Globus pallidus (tissue), 1 donor: ENCODE measurements at regions not wholly inside any gene's neighbourhood (a gene's known extent, or its start where the extent isn't known, plus 50 kb on each side); places are given as distances from the start of the nearest gene placed in this dataset.
A peak's percentile ranks its signal among the peaks of the same experiment; 100 is the strongest.

Experiments used
- DNase-seq: peaks from one replicate; pipeline ENCODE4 v3.0.0-alpha.2; 2015; ENCODE audit warnings: low spot score

DNA sequence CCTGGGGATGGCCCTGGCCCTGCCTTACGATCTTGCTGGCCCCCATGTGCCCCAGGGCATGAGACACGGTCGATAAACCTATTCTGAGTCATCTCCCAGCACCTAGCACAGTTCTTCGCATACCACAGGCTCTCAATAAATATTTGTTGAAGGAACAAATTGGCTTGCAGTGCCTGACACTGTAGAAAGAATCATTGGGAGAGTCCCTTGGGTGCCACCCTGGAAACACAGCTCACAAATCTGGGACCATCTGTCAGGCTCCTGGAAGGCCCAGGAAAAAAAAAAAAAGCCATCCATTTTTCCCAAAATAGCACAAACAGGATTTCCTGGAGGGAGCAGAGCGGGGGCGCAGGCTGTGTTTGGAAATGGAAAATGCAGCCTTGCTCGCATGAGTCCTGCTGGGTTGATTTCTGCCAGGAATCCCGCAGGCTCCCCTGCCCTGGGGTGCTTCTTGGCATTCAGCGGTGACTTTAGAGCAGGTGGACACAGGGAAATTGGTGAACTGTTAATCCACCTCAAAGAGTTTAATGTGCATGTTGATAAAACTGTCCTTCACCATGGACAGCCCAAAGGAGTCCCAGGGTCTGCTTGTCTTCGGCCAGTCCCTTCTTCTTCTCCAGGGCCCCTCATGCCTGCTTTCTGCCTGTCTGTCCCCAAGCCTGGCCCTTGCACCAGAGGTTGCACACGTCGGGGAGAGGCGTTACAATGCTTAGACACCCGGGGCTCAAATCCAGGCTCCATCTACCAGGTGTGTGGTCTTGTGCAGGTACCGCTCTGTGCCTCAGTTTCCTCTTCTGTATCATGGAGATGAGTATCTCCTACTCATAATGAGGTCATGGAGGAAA is 106.1 kb upstream of the RFLNA start:
- DNase-seq, result no peak

DNA sequence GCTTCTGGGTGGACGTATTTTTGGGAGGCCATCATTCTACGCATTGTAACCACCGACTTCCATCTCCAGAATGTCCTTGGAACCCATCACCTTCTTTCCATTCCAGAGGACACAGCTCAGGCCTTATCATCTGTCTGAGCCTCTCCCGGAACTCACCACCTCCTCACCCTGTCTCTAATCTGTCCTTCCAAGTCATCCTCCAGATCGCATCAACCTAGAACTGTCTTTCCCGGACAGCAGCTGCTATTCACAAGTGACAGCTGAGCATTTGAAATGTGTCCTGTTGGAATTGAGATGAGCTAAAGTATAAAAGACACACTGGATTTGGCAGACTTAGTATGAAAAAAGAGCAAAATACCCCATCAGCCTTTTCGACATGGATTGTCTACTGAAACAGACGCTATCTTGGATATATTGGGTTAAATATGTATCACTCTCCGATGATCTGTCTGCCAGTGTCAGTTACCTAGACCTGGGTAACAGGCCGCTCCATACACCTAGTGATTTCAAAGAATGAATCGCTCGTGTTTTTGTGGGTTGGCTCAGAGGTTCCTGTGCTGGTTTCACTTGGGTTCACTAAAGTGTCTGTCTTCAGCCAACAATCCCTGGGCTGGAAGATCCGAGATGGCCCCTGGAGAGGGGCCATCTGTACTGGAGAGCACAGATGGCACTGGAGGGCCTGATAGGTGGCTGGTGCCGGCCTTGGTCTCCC is 104.4 kb upstream of the RFLNA start:
- DNase-seq, result no peak

DNA sequence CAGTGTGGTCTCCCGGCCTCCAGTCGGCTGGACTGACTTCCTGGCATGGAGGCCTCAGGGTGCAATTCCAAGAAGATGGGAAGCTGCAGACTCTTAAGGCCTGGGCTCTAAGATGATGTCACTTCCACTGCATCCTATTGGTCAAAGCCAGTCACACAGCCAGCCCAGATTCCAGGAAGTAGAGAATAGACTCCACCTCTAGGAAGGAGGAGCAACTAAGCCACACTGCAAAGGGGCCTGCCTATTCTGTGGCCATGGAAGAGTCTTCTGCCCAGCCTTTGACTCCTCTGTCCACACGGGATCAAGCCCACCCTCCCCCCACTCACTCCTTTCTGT is 103.9 kb upstream of the RFLNA start:
- no peak for DNase-seq

DNA sequence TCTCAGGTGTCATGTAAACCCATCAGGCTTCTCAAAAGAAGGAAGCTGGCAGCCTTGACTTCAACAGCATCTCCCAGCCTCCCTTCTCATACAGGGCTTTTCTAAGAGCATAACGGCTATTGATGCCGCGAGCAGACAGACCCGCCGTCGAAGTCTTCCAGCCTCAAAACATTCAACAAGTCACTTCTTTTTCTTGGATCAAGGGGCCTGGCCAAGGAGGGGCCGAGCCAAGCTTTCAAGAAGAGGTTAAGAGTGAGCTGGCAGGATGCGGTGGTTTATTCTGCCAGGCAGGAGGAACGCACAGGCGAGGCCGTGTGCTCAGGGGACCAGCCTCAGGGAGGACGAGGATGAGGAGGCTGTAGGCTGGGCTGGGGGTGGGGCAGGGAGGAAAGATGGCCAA is 102.9 kb upstream of the RFLNA start:
- no peak for DNase-seq

DNA sequence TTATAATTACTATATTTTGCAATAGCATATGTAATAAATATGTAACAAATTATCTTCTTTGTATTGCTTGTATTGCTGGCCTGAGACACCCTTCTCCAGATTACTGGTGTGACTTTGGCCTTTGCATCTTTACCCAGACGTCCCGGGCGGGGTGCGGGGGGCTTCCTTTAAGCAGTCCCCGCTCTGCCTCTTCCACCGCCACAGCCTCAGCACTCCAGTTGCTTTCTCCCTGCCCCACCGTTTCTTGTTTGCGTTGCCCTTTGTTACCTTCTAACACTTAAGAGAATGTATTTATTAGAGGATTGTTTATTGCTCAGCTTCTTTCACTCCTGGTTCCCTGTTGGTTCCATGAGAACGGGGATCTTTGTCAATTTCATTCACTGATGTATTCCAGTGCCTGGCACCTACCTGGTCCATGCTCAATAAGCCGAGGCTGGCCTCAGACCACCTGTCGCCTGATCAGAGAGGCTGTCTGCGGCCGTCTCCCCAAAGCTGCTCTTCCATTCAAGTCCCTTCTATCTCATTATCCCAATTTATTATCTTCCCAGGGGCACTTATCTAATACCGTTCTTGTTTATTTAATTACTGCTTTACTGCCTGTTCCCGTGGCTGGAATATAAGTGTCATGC is 100.5 kb upstream of the RFLNA start:
- no peak for DNase-seq

DNA sequence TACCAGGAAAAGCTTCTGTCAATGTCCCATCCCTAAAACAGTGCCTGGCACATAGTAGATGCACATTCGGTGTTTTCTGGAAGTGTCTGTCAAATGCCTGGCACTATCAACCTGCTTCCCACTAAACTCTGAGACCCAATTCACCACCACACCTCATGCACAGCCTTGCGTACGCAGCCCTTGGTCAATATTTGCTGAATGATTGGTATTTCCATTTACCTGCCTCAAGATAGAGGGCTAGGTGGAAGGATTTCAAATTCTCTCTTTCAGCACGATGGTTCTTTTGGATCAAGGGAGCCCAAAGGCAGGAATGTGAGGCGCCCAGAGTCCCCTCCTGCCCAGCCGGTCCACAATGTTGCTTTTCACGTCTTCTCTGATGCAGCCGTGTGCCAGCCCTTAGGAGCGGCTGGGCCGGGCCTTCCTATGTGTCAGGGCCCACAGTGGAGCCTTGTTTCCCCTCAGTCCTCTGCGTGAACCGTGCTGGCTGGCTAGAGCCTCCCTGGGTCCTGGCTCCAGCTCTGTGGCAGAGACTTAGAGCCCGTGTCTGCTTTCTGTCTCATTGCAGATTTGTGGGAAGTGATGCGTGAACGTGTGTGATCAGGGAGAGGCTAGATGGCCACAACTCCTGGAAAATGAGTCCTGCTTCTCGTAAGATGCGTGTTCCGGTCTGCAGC is 99.9 kb upstream of the RFLNA start:
- no peak for DNase-seq

DNA sequence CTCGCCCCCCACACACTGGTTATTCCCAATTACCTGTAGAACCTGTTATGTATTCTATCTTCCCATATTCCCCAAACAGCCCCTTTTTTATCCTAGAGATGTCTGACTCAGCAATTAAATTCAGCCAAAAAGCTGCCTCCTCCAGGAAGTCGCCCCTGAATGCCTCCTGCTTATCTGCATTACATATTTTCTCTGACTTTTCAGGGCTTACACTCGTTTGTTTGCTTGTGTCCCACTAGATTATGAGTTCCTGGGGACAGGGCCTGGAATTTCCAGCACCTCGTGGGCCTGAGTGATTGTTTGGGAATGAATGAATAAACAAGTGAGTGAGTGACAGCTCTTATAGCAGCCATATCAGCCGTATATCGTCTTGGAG is 99.3 kb upstream of the RFLNA start:
- DNase-seq, result no peak

DNA sequence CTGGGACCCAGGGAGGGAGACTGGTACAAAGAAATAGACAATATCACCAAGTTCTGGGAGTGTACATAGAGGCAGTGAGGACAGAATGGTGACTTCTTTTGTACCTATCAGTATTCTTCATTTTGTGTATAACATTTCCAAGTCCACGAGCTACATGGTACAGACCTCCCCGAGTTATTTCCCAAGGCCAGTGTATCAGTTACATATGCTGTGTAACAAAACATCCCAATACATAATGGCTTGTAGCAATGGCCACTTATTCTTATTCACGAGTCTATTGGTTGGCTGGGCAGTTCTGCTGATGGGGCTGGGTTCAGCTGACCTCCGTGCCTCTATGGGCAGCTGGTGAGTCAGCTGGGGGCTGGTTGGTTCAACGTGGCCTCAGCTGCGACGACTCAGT is 98.7 kb upstream of the RFLNA start:
- no peak for DNase-seq

DNA sequence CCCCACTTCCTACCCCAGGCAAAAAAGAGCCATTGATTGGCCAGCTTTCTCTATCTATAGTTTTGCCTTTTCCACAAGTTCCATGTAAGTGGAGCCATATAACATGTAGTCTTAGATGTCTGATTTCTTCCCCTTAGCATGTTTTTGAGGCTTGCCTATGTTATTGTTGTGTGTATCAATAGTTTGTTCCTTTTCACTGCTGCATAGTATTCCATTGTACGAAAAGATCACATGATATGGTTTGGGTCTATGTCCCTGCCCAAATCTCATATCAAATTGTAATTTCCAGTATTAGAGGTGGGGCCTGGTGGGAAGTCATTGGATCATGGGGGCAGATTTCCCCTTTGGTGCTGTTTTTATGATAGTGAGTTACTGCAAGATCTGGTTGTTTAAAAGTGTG is 93.6 kb upstream of the RFLNA start:
- no peak for DNase-seq

DNA sequence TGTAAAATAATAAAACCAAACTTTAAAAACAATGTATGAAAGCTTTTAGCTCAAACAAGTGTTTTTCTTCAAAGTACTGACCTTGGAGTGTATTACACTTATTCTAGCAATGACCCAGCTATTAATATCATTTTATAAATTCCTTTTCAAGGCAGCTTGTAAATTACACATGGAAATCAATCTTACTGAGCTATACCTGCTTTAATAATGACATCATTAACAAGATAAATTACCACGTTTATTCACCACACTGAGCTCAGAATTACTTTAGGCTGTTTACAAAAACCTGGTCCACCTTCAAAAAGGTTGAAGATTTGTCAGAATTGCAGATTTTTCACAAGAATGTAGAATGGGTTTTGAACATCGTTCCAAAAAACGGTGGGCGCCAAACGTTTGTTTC is 91.7 kb upstream of the RFLNA start:
- DNase-seq, result no peak

DNA sequence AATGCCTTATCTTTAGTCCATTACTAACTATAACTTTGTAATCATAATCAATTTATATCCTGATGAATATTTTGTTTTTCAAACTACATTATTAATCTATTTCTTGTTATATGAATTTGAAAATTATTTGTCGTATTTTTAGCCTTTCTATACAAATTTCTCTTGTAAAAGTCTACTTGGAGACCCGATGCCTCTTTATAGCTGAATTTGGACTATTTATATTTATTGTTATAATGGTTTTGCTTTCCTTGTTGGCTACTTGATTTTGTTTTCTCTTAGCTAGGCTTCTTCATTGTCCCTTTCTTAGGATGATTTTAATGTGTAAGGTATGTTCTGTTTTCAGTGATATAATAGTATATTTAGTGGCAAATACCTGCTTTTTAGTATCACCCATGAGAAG is 89.5 kb upstream of the RFLNA start:
- no peak for DNase-seq

DNA sequence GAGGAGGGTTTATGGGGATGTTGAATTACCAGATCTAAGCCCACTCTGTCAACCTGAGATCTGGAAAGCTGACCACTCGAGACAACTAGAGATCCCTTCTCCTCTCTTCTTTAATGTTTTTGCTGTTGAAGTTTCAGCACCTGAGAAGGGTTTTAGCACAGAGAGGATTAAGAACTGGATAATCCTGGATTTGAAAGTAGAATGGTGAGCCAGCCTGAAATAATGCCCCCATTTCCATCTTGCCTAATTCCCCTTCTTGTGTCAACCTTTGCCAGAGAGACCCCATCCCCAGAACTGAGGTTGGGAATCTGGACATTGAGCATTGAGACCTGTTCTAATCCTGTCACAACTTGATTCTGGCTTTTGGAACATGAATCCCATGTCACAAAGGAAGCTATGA is 87.8 kb upstream of the RFLNA start:
- no peak for DNase-seq

DNA sequence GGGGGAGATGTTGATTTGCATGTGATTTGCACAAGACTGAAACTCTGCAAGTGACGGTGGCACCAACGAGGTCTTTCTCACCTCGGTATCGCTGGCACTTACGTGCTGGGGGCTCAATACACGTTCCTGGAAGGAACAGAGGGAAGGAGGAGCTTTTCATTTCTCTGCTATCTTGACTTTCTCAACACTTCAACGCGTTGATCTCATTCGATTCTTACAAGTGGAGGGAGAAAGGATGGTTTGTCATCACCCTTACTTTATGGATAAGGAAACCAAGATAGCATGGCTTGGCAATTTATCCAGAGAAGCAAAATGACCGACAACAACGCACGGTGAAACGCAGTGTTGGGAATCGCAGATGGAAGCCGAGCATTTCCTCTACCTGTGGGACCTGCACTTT is 87.3 kb upstream of the RFLNA start:
- DNase-seq, result no peak

DNA sequence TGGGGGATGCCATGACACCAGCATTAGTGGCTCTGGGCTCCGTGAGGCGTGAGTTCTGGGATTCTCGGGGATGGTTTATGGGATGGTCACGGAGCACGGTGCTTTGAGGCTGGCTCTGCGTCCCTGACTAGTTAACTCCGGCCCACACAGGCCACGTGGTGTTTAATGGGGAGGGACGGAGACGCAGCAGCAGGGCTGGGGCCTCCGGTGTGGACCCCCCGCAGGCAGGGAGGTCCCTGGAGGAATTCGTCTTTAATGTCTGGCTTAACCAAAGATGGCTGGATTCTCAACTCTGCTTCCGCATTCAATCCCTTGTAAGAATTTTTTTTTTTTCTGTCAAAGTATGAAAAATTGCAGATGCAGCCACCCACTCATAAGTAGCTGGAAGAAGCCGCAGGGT is 86.4 kb upstream of the RFLNA start:
- no peak for DNase-seq

DNA sequence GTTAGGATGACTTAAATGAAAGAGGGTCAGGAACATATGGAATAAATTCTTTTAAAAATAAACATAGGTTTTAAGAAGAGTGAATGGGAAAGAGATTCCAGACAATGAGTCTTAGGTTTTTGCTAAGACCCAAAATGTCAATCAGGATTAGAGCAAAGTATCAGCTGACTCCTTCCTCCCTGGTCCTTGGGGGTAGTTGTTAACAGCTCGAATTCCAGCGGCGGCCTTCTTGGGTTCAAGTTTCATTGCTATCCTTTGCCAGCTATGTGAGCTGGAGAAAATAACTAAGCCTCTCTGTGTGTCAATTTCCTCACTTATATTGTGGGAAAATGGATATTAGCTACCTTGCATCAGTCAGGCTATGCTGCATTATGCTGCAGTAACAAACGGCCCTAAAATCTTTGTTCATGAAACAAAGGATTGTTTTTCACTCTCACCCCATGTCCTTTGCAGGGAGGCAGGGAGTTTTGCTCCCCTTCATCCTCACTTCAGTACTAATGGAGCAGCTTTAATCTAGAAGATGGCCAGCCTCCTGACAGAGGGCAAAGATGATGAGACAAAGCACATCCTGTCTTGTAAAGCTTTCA is 83.8 kb upstream of the RFLNA start:
- no peak for DNase-seq

DNA sequence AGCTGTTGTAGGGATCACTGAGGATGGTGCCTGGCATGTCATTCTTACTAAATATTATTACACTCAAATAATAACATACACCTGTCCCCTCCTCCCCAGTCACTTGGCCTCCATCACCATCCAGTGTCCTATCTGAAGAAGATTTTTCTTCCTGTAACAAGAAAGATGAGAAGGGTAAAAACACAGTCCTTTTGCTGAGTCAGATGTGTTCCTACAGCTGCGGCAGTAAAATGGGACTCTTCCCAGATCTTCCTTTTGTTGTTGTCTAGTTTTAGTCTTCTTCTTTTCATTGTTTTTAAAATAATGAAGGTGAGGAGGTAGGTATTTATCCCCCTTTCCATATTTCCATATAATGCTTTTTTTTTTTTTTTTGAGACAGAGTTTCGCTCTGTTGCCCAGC is 83.1 kb upstream of the RFLNA start:
- DNase-seq, result no peak

DNA sequence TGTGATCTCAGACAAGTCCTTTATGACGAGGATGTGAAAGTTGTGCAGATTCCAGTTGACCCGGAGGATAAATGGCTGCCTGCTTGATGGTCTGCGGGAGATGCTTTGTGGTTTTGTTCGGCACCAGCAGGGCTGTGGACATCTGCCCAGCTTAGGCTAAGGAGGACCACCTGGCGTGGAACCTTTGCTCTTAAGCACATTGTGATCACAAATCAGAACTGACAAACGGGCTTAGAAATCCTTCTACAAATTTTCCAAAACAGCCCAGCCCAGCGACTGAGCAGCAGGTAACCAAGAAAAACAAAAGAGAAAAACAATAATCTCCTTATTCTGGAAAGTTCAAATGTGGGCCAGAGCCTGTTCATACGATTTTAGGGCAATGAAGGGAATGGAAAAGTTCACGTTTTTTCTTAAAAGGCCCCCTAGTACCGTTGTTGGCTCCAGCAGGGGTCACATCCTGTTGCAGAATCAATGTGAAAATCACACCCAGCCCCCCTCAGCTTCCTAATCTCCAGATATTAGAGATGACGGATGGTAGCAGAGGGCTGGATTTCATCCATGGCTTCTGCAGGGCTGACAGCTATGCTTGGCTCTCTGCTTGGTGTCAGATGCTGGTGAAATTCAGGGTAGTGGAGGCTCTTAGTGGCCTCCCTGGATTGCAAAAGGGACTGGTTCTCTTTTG is 81.1 kb upstream of the RFLNA start:
- DNase-seq, result no peak

DNA sequence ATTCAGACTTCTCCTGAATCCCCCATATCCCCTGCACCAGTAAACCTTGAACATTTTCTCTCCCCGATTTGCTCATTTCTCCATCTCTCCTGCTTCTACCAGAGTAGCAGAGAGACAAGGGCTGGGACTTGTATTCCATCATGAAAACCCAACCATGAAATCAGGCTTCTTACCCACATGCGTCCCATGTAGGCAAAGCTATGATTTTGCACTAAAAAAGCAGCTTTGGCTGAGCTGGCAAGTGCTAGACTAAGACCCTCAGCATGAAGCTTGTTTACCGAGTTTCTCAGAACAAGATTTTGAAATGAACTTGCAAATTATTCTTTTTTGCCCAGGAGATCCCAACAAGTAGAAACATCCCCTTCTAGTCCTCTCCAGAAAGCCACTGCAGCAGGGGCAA is 80.3 kb upstream of the RFLNA start:
- DNase-seq, result no peak

DNA sequence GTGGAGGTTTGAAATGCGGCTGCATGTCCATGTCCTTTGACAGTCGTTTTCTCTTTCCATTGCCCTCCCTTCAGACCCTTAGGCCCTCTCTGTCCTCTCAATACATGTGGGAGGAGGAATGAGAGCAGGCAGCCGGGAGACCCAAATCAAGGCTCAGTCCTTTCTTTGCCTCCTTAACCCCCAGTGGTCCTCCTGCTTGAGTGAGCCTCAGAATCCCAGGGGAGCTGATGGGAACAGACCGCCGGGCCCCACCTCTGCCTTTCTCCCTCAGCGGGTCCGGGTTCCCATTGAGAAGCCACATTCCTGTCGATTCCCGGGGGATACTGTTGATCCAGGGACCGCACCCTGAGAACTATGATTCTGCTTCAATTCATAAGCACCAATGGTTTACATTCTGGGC is 77.9 kb upstream of the RFLNA start:
- DNase-seq, result no peak

DNA sequence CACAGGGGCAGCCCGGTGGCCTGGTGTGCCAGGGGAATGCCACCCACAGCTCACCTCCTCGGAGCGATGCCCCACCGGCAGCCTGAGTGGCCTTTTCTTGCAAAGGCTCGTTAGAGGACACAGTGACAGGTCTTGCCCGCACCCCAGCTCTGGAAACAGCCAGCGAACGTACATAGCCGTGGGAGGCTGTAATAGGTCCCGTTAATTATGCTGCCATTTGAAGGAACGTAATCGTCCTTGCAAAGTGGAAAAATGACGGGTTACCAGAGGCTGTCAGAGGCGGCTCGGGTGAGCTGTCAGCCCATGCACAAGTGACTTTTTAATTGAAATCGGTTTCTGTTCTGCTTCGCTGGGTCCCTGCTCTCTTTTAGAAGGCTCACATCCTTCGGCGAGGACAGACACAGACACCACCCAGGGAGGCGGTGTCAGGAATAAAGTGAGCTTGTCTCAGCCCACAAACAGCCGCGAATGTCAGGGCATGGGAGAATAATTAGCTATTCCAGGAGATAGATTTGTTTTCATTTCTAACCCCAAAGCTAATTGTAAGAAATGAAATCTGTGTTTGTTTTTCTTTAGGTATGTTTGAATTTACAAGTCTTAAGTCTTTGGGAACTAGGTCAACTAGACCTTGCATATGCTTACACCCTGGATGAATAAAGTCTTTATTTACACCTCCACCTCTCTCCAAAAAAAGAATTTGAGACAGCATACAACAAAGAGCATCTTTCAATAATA is 77.2 kb upstream of the RFLNA start:
- peak; percentile 26 for DNase-seq

DNA sequence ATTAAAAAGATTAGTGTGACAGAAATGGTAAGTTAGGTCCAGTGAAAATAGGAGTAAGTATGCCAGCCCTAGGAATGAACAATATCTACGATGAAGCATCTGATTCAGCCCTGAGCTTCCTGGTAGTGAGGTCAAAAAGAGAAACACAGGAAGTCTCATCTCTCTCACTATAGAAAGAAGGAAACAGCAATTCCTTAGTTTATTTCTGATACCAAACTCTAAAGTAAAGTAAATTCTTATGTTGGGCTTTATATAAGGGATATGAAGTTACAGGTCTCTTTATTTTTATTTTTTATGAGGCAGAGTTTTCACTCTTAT is 76.7 kb upstream of the RFLNA start:
- DNase-seq, result no peak
